ENCODE measurements at regions not wholly inside any gene's neighbourhood (a gene's known extent, or its start where the extent isn't known, plus 50 kb on each side); places are given as distances from the start of the nearest gene placed in this dataset.

DNA sequence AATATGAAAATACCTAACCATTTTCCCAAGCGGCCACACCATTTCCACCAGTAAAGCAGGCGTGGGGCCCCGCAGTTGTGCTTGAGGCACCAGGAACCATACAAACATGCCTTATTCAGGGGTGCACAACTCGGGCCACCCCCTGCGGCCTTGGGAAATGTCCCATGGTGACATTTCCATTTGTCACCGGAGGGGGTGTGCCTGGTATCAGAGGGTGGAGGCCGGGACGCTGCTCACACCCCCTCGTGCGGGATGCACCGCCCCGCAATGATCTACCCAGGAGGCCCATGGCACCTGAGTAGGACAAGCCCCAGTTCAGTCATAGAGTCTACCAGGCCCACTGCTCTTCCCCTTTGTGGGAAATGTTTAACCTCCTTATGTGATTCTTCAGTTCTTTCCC is 218.8 kb downstream of the TEX29 start:
- DNase-seq (ENCODE audit: low spot score) = no peak

DNA sequence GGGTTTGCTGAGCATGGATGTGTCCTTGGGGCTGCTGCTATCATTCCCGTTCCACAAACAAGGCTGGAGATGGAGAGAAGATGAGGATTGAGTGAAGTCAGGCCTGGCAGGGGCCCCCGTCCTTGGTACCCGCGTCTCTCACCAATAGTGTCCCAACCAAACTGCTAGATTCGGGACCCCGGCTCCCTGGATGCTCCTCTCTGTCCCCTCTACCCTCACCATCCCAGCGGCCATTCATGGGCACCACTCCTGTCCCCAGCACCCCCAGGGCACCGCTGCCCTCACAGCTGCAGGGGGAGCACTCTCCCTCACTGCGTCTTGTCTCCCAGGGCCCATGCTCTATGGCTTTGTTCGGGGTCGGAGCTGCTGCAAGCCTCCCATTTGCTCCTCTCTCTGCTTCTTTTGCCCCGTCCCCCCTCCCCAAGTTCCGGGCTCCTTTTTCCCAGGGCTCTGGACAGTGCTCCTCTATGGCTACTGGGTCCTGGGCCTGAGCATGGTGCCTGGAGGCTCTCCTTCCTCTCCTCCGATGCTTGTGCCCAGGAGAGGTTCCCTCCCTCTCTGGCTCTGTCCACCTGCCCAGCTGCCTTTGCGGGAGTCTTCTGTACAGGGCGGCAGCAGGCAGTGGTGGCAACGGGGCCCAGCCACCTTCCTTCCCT is 219.5 kb downstream of the TEX29 start:
- no peak for DNase-seq (ENCODE audit: low spot score)

DNA sequence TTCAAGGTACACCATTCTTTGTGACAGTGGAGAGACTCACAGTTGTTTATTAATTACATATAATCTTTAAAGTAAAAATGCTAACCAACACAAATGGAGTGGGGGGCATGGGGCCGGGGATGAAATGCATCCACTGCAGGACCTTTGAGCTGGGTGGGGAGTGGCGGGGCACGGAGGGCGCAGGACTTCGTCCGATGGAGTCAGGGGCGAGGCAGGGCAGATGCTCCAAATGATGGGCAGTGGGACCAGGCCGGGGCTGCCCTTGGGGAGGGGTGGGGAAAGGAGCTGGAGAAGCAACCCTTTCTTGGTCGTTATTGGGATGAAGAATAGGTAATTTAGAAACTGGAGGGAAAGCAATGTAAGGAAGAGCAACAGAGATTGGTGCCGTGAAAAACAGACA is 220.0 kb downstream of the TEX29 start:
- no peak for DNase-seq (ENCODE audit: low spot score)

DNA sequence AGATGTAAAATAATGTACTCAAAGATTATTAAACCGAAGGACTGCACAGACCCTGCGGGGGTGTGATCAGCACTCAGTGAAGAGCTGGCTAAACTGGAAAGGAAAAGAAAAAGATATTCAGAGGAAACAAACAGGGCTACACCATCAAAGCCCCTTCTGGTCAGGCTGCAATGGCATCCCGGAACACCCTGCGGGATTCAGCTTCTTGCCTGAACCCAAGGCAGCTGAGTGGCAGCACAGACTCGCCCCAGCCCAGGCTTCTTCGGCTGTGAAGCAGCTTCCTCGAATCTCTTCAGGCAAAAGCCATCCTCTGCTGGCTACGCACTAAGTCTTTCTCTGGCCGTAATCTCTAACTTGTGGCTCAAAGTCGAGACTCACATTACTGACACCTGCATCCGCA is 220.9 kb downstream of the TEX29 start:
- DNase-seq (ENCODE audit: low spot score) = no peak

DNA sequence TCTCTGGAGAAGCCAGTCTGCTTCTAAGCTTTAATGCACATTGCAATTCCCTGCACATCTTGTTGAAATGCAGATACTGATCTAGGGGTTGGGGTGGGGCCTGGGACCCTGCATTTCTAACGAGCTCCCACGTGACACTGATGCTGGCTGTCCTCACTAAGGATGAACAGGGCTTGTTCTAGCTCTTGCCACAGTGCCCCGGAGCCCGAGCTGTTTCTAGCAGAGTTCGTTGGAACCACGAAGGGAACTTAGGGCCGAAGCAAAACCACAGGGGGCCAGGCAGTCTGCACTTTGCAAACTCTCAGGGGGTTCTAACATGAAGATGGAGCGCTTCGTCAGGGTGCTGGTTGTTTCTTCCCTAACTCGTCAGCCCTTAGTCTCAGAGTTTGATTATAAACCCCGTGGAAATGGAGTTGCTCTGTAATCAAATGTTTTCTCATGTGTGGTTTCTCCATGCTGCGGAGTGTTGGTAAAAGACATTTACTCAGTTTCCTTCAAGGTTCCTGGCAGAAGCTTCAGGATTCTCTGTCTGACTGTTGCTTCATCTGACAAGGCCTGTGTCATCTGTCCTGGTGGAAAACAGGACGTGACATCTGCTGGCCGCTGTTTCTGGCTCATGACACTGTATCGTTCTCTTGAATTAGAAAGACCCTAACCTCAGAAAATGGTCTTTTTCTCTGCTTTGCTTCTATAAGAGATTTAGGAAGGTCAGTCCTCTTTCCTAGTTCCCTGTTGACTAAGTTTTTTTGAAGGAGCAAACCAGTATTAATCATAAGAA is 221.5 kb downstream of the TEX29 start:
- DNase-seq (ENCODE audit: low spot score) = no peak

DNA sequence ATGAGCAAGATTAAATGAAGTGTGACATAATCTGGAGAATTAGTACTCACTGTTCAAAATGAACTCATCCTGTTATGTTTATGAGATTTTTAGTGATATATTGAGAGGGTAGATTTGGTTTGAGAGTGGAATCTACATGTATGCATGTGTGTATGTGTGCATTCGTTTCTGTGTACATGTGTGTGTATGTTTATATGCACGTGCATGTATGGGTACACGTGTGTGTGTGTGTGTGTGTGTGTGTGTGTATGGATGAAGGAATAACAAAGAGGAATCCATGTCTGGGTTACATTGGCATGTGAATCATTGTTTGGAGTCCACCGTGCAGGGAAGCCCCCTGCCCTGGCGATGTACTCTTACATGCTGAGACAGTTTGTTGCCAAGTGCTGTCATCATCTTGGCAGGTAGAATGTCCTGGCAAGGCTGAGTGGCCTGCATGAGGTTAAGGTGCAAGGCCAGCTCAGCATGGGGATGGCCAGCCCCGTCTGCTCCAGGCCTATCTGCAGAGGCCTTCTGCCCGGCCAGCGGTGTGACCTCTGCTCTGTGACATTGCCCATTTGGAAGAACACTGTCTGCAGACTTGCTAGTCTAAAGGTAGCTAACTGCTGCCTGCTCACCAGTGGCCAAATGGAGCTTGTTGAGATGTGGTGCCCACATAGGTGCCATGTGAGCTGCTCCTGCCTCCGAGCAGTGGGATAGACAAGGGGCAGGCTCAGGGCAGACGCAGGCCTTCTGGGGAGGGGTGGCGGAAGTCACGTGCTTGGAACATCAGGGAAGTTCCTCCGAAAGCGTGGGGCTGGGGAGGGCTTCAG is 222.3 kb downstream of the TEX29 start:
- DNase-seq (ENCODE audit: low spot score) = no peak

DNA sequence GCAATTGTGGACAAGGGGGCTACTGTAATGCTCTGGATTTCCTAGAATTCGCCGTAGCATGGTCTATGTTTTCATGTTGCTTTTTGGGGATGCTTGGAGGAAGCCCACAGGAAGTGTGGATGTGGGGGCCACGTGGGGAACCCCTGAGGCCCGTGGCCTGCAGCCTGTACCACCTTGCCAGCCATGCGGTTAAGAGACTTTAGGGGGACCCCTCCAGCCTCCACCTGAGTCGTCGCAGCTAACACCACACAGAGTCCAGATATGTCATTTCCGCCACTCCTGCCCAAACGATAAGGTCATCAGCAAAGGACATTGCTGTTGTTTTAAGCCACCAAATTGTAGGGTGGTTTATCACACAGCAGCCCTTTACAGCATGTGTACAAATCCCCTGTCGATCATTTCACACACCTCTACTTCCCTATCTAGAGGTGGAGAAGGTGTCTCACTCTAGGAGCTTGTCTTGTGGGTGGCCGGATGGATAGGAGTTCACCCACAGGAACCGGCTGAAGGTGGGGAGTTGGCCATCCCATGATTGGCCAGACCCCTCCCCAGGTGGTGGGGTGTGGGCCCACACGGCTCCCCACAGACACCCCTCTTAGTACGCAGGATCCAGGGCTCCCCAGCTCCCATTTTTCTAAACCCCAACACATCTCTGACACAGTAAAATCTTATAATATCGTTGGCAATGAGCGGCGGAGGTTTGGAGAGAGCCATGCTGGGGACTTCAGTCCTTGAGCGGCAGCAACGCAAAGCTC is 226.7 kb downstream of the TEX29 start:
- DNase-seq (ENCODE audit: low spot score) = no peak

DNA sequence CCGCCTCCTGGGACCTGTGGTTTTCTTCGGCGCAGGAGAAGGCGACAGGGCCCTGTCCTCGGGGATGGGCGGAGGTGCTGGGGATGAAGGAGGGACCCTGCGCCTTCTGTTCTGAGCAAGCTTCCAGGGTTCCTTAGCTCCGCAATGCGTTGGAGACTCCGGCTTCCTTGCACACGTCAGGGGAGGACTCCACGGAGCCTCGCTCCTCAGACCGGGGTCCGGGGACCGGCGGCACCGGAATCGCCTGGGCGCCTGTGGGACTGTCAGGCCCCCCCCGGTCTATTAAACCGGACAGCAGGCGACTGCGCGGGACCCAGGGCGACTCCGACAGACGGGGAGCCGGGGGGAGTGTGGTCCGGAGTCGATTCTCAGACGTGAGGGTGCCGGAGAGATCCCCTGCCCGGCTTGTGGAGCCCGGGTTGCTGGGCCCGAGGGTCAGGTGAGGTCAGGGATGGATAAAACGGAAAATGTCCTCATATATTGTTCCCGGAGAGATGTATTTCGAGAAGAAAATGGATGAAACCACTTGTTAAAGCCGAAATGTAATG is 227.4 kb downstream of the TEX29 start:
- no peak for DNase-seq (ENCODE audit: low spot score)

DNA sequence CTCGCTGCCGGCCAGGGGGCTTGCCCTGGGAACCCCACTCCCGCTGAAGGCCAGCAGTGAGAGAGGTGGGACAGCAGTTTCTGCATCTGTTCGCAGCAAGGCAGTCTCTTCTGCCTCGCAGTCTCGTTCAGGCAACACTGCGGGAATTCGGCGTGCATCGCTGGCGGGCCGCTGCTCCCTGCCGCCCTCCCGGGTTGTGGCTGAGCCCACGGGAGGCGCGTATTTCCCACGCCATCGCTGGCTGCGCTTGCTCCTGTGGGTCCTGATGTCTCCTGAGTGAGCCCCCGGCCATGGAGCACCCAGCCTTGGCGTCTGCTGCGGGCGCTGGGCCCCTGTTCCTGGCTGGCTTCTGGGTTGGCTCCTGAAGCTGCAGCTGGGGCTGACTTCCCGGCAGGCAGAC is 227.9 kb downstream of the TEX29 start:
- DNase-seq (ENCODE audit: low spot score) = no peak

DNA sequence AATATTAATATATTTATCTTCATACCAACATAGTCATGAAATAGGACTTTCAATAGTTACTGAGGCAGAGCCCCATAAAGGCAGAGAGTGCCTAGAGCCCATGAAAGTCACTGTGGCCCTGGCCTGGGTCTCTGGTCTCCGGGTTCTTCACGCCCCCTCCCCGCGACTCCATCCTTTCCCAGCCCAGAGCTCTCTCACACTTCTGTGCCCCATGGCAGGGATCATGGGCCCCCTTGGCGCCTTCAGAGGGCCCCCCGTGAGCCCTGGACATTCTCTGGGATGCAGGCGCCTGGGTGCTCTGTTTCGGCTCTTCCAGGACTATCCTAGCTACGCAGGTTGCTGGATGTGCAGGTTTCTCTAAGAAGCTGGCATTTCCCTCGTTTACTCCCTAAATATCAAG is 228.4 kb downstream of the TEX29 start:
- no peak for DNase-seq (ENCODE audit: low spot score)

DNA sequence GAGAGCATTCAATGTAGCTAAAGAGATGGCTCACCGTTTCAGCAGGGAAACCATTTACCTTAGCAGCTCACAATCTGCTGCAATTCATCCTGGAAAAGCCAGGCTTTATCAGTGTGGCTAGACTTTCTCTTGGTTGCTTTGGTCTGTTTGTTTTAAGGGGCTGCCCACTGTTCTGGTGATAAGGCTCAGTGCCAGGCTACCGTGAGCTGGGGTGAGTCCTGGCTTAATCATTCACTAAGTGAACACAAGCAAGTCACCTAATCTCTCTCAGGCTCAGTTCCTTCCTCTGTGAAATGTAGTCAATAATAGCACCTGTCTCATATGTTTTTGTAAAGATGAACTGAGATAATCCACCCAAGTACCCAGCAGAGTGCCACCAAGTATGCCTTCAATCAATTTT is 229.0 kb downstream of the TEX29 start:
- DNase-seq (ENCODE audit: low spot score) = no peak

DNA sequence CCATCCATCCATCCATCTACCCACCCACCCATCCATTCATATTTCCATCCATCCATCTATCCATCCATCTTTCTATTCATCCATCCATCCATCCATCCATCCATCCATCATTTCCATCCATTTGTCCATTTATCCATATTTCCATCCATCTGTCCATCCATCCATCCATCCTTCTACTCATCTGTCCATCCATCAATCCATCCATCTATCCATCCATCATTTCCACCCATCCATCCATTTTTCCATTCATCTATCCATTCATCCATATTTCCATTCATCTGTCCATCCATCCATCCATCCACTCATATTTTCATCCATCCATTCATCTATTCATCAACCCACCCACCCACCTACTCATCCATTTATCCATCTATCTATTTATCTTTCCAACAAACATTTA is 229.6 kb downstream of the TEX29 start:
- DNase-seq (ENCODE audit: low spot score) = no peak

DNA sequence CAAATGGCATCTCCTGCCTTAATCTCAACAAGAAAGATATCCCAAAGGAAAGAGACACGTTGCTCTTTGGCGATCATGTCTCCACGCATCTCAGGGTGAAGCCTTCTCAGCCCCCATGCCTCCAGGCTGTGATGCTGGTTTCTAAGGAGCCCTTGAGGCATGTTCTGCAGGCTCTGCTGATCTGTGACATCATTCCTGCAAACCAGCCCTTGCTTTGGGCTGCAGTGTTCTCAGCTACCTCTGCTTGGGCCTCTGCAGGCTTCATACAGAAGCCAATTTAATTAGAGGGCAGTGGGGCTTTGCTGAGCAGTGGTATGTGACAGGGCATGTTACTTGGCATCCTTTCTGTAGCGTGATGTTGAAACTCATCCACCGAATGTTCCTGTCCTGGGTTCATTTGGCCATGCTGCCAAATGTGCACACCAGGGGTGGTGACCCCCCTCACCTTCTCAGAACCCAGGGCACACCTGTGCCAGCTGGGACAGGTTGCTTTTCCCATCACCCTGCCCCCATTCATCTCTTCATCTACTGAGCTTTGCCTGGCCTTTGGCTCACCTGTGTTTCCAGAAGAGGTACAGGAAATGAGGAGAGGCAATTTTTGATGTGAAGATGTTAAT is 230.9 kb downstream of the TEX29 start:
- no peak for DNase-seq (ENCODE audit: low spot score)

DNA sequence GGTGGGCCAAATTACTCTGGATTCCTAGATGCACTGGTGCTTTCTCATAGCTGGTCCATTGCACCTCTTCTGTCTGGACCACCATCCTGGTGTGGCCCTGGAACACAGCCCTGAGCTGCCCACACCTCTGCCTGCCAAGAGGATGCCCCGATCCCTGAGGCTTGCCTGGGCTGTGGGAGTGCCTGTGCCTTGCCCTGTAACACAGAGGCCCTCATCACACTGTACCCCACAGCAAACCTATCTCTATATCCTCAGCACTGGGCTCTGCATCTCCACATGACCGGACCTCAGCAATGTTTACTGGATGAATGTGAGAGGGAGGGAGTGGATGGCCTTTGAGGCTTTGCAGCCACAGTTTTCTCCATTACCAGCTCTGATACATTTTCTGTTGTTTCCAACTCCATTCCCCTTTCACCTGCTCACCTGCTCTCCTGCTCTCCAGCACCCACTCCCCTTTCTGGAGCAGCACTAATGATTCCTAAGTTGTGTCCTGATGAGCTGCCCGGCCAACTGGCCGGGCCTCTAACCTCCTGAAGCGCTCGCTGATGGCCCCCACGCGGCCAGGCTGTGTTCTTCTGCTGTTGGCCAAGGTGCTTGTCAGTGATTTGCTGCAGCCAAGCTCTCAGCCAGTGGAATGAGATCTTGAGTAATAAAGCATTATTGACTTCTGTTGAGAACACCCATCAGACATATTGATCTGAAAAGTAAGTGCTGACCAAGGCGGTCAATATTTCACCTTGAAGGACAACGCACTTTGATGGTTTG is 232.6 kb downstream of the TEX29 start:
- DNase-seq (ENCODE audit: low spot score) = no peak

DNA sequence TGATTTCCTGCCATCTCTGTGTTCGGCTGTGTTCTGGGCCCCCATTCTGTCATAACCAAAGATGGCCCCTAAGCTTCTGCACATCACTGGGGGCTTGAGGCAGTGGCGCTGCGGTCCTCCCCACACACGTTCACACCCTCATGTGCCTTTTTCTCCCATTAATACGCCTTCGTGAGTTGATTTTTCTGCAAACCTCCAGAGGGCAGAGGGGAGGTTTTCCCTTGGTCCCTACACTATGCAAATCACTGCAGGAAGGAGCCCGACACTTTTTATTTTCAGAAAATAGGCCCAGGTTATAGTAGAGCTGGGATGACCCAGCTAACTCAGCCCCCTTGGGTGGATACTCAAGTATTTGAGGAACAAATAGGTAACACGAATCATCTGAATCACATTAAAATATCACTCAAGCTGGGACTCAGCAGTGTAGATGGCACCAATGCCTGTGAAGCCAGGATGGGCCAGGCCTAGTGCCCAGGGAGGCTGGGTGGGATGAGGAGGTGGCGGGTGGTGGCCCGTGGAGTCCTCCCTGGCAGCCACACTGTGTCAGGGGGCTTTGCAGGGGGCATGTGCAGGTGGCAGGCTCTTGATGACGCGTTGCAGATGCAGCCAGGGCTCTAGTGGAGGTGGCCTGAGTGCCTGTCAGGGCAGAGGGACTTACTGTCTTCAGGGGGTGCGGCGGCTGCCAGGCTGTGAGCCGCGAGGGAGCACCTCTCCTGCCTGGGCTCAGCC is 234.3 kb downstream of the TEX29 start:
- DNase-seq (ENCODE audit: low spot score) = no peak

DNA sequence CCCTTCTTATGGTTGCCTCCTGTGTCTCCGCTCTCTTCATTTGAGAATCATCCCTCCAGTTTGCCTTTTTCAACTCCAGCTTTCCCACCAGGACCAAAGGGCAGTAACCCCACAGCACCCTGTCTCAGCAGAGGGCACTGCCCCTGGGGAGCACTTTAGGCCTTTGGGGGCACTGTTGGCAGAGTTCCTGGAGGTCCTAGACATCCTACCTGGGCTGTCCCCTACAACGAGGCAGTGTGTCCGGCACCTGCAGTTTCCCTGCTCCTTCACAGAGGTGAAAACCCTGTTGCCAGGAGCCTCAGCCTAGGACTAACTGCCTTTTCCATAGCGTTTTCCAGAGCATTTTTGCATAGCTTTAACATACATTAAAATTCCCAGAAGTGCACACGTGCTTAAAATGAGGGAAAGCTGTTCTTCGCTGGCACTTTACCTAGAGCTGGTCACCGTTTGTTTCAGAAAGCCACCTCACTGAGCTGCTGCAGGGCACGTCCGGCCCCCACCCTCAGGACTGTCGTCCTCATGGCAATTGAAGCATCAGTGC is 234.9 kb downstream of the TEX29 start:
- no peak for DNase-seq (ENCODE audit: low spot score)

DNA sequence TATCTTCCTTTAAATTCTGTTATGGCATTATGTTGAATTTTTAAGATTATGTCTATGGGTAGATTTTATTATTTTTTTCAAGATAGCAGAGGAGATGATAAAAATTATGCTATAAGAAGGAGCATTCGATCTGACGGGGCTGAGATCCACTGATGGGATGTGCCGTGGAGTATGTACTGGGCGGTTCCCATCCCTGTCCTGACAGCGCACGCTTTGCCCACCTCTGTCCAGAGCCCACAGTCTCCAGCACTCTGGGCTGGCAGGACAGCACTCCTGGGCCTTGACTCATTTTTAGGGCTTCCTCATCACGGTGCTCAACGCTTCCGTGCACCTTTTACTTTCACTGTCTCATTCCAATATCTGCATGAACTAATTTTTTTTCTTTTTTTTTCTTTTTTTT is 235.5 kb downstream of the TEX29 start:
- no peak for DNase-seq (ENCODE audit: low spot score)

DNA sequence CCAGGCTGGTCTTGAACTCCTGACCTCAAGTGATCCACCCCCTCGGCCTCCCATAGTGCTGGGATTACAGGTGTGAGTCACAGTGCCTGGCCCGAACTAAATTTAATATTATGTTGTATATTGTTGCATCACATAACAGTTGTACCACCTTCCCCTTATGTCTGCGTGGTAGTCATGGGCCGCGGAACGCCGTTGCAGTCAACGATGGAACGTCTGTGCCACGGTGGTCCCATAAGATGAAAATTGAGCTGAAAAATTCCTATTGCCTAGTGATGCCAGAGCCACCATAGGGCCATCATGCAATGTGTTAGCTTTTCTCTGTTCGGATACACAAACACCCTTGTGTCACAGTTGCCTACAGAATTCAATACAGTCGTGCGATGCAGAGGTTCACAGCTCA is 236.1 kb downstream of the TEX29 start:
- no peak for DNase-seq (ENCODE audit: low spot score)

DNA sequence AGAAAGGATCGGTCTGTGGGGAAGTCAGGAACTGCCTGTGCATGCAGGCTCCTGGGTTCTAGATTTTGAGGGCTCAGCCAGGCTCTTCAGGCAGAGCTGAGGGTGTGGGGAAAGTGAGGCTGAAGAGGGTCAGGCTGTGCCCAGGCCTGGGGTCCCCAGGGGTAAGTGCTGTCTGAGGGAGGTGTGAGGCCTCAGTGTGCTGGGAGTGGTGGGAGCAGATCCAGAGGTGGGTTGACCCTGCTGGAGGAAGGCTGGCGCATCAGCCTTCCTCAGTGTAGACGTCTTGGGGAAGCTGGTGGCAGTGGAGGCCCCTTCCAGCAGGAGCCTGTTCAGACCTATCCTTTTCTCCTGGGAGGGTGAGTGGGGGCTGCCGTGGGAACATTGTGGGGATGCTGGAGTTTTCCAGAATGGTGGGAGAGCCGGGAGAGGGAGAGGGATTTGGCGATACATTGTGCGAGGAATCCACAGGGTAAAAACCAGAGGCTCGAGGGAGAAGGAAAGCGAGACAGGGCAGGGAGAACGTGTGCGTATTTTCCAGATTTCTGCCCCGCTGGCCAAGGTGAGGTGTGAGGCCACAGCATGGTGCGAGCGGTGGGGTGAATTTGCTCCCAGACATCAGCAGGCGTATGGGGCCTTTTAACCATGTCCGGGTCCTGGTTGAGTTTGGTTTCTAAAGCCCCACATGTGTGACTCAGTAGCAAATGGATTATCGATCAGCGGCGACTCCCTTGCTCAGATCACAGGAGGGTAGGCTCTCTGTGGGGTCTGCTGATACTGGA is 237.7 kb downstream of the TEX29 start:
- DNase-seq (ENCODE audit: low spot score) = no peak

Measured in globus pallidus (tissue), 1 donor.